Endodermal cell (in vitro differentiated cells): ENCODE measurements at regions not wholly inside any gene's neighbourhood (a gene's known extent, or its start where the extent isn't known, plus 50 kb on each side); places are given as distances from the start of the nearest gene placed in this dataset.

Experiments used
- DNase-seq: peaks from one replicate; pipeline ENCODE4 v3.0.0-alpha.2; 2017
- H3K27ac ChIP-seq: 2 replicates; pipeline ENCODE4 v1.5.1; 2013; ENCODE audit warnings: mild to moderate bottlenecking, low read depth, low read length, moderate library complexity
- H3K27me3 ChIP-seq: 2 replicates; pipeline ENCODE4 v1.6.1; 2013; ENCODE audit warnings: mild to moderate bottlenecking, low read length, moderate library complexity; ENCODE audit not compliant: insufficient read depth, control insufficient read depth, poor library complexity, severe bottlenecking
- H3K36me3 ChIP-seq: 2 replicates; pipeline ENCODE4 v1.7.0; 2013; ENCODE audit warnings: mild to moderate bottlenecking, low read length, moderate library complexity; ENCODE audit not compliant: control insufficient read depth, insufficient read depth
- H3K4me1 ChIP-seq: one replicate; pipeline ENCODE4 v1.7.0; 2013; ENCODE audit warnings: low read length; ENCODE audit not compliant: control insufficient read depth, insufficient read depth
- H3K4me3 ChIP-seq: 2 replicates; pipeline ENCODE4 v1.5.1; 2013; ENCODE audit warnings: mild to moderate bottlenecking, low read length, moderate library complexity
- H3K9ac ChIP-seq: 2 replicates; pipeline ENCODE4 v1.6.1; 2013; ENCODE audit warnings: mild to moderate bottlenecking, low read length, moderate library complexity; ENCODE audit not compliant: poor library complexity, severe bottlenecking; ENCODE audit errors: extremely low read depth
- H3K9me3 ChIP-seq: 2 replicates; pipeline ENCODE4 v1.6.1; 2013; ENCODE audit warnings: mild to moderate bottlenecking, low read length, moderate library complexity; ENCODE audit not compliant: control insufficient read depth
- H3K27ac Mint-ChIP-seq: 2 replicates; pipeline ENCODE4 v1.8.0; 2020; ENCODE audit warnings: mixed read lengths
- H3K27me3 Mint-ChIP-seq: 2 replicates; pipeline ENCODE4 v1.8.0; 2021; ENCODE audit warnings: mild to moderate bottlenecking, mixed read lengths; ENCODE audit not compliant: insufficient read depth
- H3K36me3 Mint-ChIP-seq: 2 replicates; pipeline ENCODE4 v1.8.0; 2020; ENCODE audit warnings: low read depth, mixed read lengths
- H3K4me1 Mint-ChIP-seq: 2 replicates; pipeline ENCODE4 v1.8.0; 2020; ENCODE audit warnings: mixed read lengths
- H3K4me3 Mint-ChIP-seq: 2 replicates; pipeline ENCODE4 v1.8.0; 2020; ENCODE audit warnings: mild to moderate bottlenecking, moderate library complexity, mixed read lengths
- H3K9me3 Mint-ChIP-seq: 2 replicates; pipeline ENCODE4 v1.8.0; 2020; ENCODE audit warnings: mild to moderate bottlenecking, mixed read lengths
- WGBS, 2 experiments: methylation state at CpG; one replicate each; pipeline versions ENCODE4 v1.1.5 to v1.1.7; 2013; ENCODE audit warnings: missing lambda C conversion rate in 2 of 2, mixed read lengths in 1 of 2; ENCODE audit not compliant: insufficient coverage in 1 of 2, insufficient read length in 1 of 2; 5-methylcytosine and 5-hydroxymethylcytosine counted together
- TF ChIP-seq, protein P1 (sequence below): fragments of 200-600 bp; sonication (generic); conservative IDR thresholded peaks from 2 replicates; pipeline ENCODE4 v1.5.0; 2021; ENCODE audit warnings: antibody characterized with exemption, mild to moderate bottlenecking

DNA sequence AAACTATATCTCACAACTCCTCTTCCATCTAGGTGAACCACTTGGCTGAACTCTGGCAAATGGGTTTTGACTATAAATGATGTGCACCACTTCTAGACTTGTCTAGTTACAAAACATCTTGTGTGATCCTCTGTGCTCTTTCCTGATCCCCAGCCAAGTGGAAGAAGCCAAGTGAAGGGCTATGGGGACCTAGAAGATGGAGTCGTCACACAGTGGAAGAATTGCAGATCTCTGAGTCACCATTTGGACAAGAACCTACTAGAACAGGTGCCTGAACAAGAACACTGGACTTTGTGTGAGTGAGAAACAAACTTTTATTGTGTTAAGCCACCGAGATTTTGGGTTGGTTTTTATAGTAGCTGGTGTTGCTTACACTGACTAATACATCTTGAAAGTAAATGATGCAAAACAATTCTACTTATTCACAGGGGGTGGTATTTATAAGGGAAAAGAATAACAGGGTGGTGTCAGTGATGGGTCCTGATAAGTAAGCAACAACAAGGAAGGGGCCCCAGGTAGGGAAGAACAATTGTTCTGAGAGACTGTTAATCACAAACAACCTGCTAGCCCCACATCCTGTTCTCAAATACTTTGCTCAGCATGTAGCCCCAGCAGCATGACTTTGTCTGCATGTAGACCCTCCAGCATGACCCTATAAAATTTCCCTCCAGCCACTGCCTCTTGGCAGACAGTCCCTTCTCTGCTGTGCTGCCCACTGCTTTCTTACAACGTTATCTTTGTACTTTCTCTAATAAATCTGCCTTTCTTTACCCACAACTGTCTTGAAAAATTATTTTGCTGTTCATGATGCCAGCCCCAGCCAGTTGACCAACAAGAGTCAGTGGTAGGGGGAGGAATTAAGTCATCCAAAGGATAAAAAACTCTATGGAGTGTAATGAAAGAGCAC lies 280.7 kb upstream of the PLET1 start:
- TF ChIP-seq, protein P1, sequence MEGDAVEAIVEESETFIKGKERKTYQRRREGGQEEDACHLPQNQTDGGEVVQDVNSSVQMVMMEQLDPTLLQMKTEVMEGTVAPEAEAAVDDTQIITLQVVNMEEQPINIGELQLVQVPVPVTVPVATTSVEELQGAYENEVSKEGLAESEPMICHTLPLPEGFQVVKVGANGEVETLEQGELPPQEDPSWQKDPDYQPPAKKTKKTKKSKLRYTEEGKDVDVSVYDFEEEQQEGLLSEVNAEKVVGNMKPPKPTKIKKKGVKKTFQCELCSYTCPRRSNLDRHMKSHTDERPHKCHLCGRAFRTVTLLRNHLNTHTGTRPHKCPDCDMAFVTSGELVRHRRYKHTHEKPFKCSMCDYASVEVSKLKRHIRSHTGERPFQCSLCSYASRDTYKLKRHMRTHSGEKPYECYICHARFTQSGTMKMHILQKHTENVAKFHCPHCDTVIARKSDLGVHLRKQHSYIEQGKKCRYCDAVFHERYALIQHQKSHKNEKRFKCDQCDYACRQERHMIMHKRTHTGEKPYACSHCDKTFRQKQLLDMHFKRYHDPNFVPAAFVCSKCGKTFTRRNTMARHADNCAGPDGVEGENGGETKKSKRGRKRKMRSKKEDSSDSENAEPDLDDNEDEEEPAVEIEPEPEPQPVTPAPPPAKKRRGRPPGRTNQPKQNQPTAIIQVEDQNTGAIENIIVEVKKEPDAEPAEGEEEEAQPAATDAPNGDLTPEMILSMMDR: no peak
- H3K9ac ChIP-seq: no peak overlapping the region
- H3K27me3 Mint-ChIP-seq: peaks cover 1% of the 10 kb centered on the region
- peaks cover 7% of the 10 kb centered on the region for H3K4me1 Mint-ChIP-seq
- DNase-seq: no peak
- H3K27ac ChIP-seq: no peak overlapping the region
- no peaks in the 10 kb centered on the region for H3K36me3 ChIP-seq
- H3K36me3 Mint-ChIP-seq: no peaks in the 10 kb centered on the region
- H3K4me3 ChIP-seq: peak overlapping the region; percentile 12
- no peaks in the 10 kb centered on the region for H3K4me1 ChIP-seq
- peak overlapping the region; percentile 57 for H3K27ac Mint-ChIP-seq
- H3K27me3 ChIP-seq: no peaks in the 10 kb centered on the region
- WGBS, 2 experiments: 87% methylated on average over 2 of the region's 3 CpGs
- H3K9me3 Mint-ChIP-seq: peaks cover 22% of the 10 kb centered on the region
- H3K9me3 ChIP-seq: peaks cover 18% of the 10 kb centered on the region
- no peak overlapping the region for H3K4me3 Mint-ChIP-seq

DNA sequence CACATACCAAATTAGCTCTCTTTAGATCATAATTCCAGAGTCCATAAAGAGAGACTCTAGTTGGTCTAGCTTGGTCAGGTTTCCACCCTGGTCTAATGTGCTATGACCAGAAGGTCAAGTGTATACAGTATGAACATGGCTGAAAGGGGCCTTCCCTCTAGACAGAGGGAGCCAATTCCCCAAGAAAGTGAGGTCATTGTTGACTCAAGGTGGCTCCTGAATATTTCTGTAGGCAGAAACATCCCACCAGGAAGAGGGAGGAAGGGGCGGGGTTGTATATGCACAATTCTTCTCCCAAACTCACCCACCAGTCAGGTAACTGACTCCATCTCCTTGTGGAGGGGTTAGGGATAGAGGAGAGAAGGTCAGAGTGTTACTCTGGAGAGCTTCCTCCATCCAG lies 281.8 kb upstream of the PLET1 start:
- Histone ChIP-seq H3K9ac (no peak overlapping the region), H3K9me3 (peaks cover 18% of the 10 kb centered on the region), H3K27me3 (no peaks in the 10 kb centered on the region), H3K4me1 (no peaks in the 10 kb centered on the region), H3K27ac (no peak overlapping the region), H3K36me3 (no peaks in the 10 kb centered on the region), H3K4me3 (no peak overlapping the region)
- Mint-ChIP-seq H3K27me3 (no peaks in the 10 kb centered on the region), H3K4me1 (peaks cover 7% of the 10 kb centered on the region), H3K36me3 (no peaks in the 10 kb centered on the region), H3K27ac (no peak overlapping the region), H3K4me3 (no peak overlapping the region), H3K9me3 (peaks cover 22% of the 10 kb centered on the region)
- DNase-seq: no peak
- TF ChIP-seq, protein P1: no peak
- no CpG with 5 or more reads among the region's 1 CpG for WGBS, 2 experiments

DNA sequence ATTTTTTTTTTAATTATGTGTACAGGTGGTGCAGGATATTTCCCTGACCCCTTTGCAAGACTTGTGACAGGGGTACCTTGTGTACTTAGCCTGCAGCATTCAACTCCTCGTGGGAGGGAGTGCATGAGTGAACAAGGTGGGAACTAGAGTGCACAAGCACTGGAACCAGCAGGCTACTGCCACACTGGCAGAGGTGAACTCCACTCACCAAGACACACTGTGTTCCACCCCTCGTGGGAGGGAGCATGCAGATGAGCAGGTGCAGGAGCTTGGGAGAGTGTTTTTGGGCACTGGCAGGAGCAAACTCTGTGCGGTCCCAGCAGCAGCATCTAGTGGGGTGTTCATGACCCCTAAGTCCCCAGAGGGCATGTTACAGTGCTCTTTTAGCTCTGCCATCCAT lies 282.7 kb upstream of the PLET1 start:
- no peaks in the 10 kb centered on the region for H3K27me3 ChIP-seq
- H3K27me3 Mint-ChIP-seq: no peaks in the 10 kb centered on the region
- H3K27ac Mint-ChIP-seq: no peak overlapping the region
- no peaks in the 10 kb centered on the region for H3K36me3 Mint-ChIP-seq
- DNase-seq: no peak
- H3K4me1 ChIP-seq: no peaks in the 10 kb centered on the region
- H3K4me3 ChIP-seq: no peak overlapping the region
- H3K9me3 Mint-ChIP-seq: peaks cover 22% of the 10 kb centered on the region
- H3K9me3 ChIP-seq: peaks cover 18% of the 10 kb centered on the region
- H3K36me3 ChIP-seq: no peaks in the 10 kb centered on the region
- H3K9ac ChIP-seq: no peak overlapping the region
- 84 to 100% methylated on average over 3 of the region's 3 CpGs for WGBS, 2 experiments
- H3K4me3 Mint-ChIP-seq: no peak overlapping the region
- TF ChIP-seq, protein P1: no peak
- no peak overlapping the region for H3K27ac ChIP-seq
- H3K4me1 Mint-ChIP-seq: peaks cover 7% of the 10 kb centered on the region
